HEK293 (cell line): ENCODE measurements at regions not wholly inside any gene's neighbourhood (a gene's known extent, or its start where the extent isn't known, plus 50 kb on each side); places are given as distances from the start of the nearest gene placed in this dataset.

ENCODE experiments used
- GLIS2 ChIP-seq: fragments of 450-650 bp; formaldehyde crosslinking; IDR thresholded peaks from 2 replicates; pipeline ENCODE4 v1.5.1; 2016; ENCODE audit warnings: missing biosample characterization, missing genetic modification characterization
- ZNF549 ChIP-seq: fragments of 450-650 bp; IDR thresholded peaks from 2 replicates; pipeline ENCODE4 v1.5.1; 2018; ENCODE audit warnings: missing biosample characterization, missing genetic modification characterization, mild to moderate bottlenecking, inconsistent platforms, moderate library complexity
- ZNF660 ChIP-seq: fragments of 450-650 bp; IDR thresholded peaks from 2 replicates; pipeline ENCODE4 v1.5.1; 2018; ENCODE audit warnings: missing biosample characterization, mild to moderate bottlenecking, missing genetic modification characterization
- TF ChIP-seq, protein P1 (sequence below): fragments of 450-650 bp; formaldehyde crosslinking; IDR thresholded peaks from 2 replicates; pipeline ENCODE4 v1.5.1; 2016; ENCODE audit warnings: missing biosample characterization, missing genetic modification characterization

DNA sequence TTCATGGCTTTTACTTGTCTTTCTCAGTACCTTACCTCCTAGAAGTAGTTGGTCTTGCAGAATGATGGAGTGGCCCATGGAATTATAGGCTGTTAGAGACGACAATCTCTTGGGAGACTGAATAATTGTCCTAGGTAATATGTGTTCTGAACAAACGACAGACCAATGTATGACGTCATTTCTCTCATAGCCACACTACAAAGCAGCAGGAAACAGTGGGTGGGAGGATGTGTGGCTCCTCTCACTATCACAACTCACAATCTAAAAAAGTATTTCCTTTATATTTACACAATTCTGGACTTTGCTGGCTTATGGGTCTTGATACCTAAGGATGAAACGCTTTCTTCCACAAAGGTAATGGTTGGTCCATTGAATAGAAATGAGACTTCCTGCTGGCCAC, 183.9 kb downstream of the TOX3 start:
- no peak for TF ChIP-seq ZNF660 (tag by site-specific recombination)
- no peak for TF ChIP-seq GLIS2 (tag by site-specific recombination)
- TF ChIP-seq, protein P1, sequence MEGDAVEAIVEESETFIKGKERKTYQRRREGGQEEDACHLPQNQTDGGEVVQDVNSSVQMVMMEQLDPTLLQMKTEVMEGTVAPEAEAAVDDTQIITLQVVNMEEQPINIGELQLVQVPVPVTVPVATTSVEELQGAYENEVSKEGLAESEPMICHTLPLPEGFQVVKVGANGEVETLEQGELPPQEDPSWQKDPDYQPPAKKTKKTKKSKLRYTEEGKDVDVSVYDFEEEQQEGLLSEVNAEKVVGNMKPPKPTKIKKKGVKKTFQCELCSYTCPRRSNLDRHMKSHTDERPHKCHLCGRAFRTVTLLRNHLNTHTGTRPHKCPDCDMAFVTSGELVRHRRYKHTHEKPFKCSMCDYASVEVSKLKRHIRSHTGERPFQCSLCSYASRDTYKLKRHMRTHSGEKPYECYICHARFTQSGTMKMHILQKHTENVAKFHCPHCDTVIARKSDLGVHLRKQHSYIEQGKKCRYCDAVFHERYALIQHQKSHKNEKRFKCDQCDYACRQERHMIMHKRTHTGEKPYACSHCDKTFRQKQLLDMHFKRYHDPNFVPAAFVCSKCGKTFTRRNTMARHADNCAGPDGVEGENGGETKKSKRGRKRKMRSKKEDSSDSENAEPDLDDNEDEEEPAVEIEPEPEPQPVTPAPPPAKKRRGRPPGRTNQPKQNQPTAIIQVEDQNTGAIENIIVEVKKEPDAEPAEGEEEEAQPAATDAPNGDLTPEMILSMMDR (tag by site-specific recombination), result no peak
- TF ChIP-seq ZNF549, result no peak
